ENCODE measurements at regions not wholly inside any gene's neighbourhood (a gene's known extent, or its start where the extent isn't known, plus 50 kb on each side); places are given as distances from the start of the nearest gene placed in this dataset.

GRCh38 chr2:19543663-19544383 lies 185.4 kb upstream of the OSR1 start:
- TF ChIP-seq YY1 (IDR thresholded peaks at IDR 0.05; ENCODE audit: insufficient read depth, insufficient read length) (no peak), ZNF274 (IDR thresholded peaks at IDR 0.05; ENCODE audit: low read depth, low read length) (no peak)
